ENCODE measurements at regions not wholly inside any gene's neighbourhood (a gene's known extent, or its start where the extent isn't known, plus 50 kb on each side); places are given as distances from the start of the nearest gene placed in this dataset.

- TF ChIP-seq POLR2A (IDR thresholded peaks at IDR 0.05) (no peak), CTCF (IDR thresholded peaks at IDR 0.05) (no peak)
Measured at GRCh38 chr9:109556786-109557185, 58.7 kb upstream of the PTPN3 start.
